ENCODE measurements at regions not wholly inside any gene's neighbourhood (a gene's known extent, or its start where the extent isn't known, plus 50 kb on each side); places are given as distances from the start of the nearest gene placed in this dataset.

GRCh38 chr4:92235731-92236130 lies 68.0 kb upstream of the GRID2 start (continued):
- TF ChIP-seq AFF4 (CRISPR knock-in tag; IDR thresholded peaks at IDR 0.05; ENCODE audit: borderline replicate concordance) = no peak

DNA sequence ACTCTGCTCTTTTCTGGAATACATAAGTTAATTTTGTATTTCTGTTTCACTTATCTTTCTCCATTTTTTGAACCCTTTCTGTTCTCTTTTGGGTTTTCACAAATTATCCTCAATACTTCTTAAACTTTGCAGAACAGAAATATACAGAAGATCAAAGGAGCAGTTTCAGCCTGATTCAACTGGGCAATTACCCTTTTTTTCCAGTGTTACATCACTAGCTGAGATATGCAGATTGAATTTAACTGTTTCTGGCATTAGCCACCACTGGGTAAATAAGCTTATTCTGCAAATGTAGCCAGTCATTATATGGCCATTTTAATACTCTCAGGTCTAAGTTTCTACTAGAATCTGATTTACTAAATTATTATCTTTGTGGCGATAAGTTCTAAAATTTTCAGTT lies 66.9 kb upstream of the GRID2 start:
- peaks cover 15% of the 10 kb centered on the region for H3K36me3 Mint-ChIP-seq
- peaks cover 96% of the 10 kb centered on the region for H3K27me3 Mint-ChIP-seq (ENCODE audit: low read depth)
- ChIA-PET CTCF (no interaction called here), POLR2A (no interaction called here)
- TF ChIP-seq JAZF1 (CRISPR knock-in tag; IDR thresholded peaks at IDR 0.05) (no peak), KAT7 (CRISPR knock-in tag; IDR thresholded peaks at IDR 0.05; ENCODE audit: borderline replicate concordance) (no peak), PRDM15 (CRISPR knock-in tag; IDR thresholded peaks at IDR 0.05) (no peak), CREB1 (CRISPR knock-in tag; IDR thresholded peaks at IDR 0.05) (no peak), EMX1 (CRISPR knock-in tag; IDR thresholded peaks at IDR 0.05) (no peak)
- TF ChIP-seq, protein P1, sequence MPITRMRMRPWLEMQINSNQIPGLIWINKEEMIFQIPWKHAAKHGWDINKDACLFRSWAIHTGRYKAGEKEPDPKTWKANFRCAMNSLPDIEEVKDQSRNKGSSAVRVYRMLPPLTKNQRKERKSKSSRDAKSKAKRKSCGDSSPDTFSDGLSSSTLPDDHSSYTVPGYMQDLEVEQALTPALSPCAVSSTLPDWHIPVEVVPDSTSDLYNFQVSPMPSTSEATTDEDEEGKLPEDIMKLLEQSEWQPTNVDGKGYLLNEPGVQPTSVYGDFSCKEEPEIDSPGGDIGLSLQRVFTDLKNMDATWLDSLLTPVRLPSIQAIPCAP (CRISPR knock-in tag; IDR thresholded peaks at IDR 0.05) = no peak
- TF ChIP-seq, protein P2, sequence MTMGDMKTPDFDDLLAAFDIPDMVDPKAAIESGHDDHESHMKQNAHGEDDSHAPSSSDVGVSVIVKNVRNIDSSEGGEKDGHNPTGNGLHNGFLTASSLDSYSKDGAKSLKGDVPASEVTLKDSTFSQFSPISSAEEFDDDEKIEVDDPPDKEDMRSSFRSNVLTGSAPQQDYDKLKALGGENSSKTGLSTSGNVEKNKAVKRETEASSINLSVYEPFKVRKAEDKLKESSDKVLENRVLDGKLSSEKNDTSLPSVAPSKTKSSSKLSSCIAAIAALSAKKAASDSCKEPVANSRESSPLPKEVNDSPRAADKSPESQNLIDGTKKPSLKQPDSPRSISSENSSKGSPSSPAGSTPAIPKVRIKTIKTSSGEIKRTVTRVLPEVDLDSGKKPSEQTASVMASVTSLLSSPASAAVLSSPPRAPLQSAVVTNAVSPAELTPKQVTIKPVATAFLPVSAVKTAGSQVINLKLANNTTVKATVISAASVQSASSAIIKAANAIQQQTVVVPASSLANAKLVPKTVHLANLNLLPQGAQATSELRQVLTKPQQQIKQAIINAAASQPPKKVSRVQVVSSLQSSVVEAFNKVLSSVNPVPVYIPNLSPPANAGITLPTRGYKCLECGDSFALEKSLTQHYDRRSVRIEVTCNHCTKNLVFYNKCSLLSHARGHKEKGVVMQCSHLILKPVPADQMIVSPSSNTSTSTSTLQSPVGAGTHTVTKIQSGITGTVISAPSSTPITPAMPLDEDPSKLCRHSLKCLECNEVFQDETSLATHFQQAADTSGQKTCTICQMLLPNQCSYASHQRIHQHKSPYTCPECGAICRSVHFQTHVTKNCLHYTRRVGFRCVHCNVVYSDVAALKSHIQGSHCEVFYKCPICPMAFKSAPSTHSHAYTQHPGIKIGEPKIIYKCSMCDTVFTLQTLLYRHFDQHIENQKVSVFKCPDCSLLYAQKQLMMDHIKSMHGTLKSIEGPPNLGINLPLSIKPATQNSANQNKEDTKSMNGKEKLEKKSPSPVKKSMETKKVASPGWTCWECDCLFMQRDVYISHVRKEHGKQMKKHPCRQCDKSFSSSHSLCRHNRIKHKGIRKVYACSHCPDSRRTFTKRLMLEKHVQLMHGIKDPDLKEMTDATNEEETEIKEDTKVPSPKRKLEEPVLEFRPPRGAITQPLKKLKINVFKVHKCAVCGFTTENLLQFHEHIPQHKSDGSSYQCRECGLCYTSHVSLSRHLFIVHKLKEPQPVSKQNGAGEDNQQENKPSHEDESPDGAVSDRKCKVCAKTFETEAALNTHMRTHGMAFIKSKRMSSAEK (CRISPR knock-in tag; IDR thresholded peaks at IDR 0.05; ENCODE audit: borderline replicate concordance) = no peak
- peaks cover 15% of the 10 kb centered on the region for H3K9me3 Mint-ChIP-seq
- no peak overlapping the region for H3K4me3 Mint-ChIP-seq
- peaks cover 14% of the 10 kb centered on the region for H3K4me1 Mint-ChIP-seq
- no peak for DNase-seq (ENCODE audit: low spot score)
- ATAC-seq = no peak
- no peak overlapping the region for H3K27ac Mint-ChIP-seq

- H3K36me3 Mint-ChIP-seq = peaks cover 15% of the 10 kb centered on the region
- peaks cover 14% of the 10 kb centered on the region for H3K4me1 Mint-ChIP-seq
- DNase-seq (ENCODE audit: low spot score) (no peak), ATAC-seq (no peak)
- POLR2A ChIA-PET = no interaction called here
- H3K9me3 Mint-ChIP-seq = peaks cover 15% of the 10 kb centered on the region
- CTCF ChIA-PET = no interaction called here
- no peak overlapping the region for H3K4me3 Mint-ChIP-seq
- TF ChIP-seq, protein P3, sequence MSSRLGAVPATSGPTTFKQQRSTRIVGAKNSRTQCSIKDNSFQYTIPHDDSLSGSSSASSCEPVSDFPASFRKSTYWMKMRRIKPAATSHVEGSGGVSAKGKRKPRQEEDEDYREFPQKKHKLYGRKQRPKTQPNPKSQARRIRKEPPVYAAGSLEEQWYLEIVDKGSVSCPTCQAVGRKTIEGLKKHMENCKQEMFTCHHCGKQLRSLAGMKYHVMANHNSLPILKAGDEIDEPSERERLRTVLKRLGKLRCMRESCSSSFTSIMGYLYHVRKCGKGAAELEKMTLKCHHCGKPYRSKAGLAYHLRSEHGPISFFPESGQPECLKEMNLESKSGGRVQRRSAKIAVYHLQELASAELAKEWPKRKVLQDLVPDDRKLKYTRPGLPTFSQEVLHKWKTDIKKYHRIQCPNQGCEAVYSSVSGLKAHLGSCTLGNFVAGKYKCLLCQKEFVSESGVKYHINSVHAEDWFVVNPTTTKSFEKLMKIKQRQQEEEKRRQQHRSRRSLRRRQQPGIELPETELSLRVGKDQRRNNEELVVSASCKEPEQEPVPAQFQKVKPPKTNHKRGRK (CRISPR knock-in tag; IDR thresholded peaks at IDR 0.05; ENCODE audit: borderline replicate concordance) = no peak
- TF ChIP-seq TP53 (CRISPR knock-in tag; IDR thresholded peaks at IDR 0.05) (no peak), TEAD1 (CRISPR knock-in tag; IDR thresholded peaks at IDR 0.05) (no peak), ZNF671 (CRISPR knock-in tag; IDR thresholded peaks at IDR 0.05) (no peak), ATF1 (CRISPR knock-in tag; IDR thresholded peaks at IDR 0.05) (no peak), SOX15 (CRISPR knock-in tag; IDR thresholded peaks at IDR 0.05) (no peak), OVOL2 (CRISPR knock-in tag; IDR thresholded peaks at IDR 0.05; ENCODE audit: borderline replicate concordance) (no peak)
- TF ChIP-seq, protein P4, sequence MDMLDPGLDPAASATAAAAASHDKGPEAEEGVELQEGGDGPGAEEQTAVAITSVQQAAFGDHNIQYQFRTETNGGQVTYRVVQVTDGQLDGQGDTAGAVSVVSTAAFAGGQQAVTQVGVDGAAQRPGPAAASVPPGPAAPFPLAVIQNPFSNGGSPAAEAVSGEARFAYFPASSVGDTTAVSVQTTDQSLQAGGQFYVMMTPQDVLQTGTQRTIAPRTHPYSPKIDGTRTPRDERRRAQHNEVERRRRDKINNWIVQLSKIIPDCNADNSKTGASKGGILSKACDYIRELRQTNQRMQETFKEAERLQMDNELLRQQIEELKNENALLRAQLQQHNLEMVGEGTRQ (CRISPR knock-in tag; IDR thresholded peaks at IDR 0.05) = no peak
- H3K27ac Mint-ChIP-seq = no peak overlapping the region
- peaks cover 96% of the 10 kb centered on the region for H3K27me3 Mint-ChIP-seq (ENCODE audit: low read depth)
Observed at GRCh38 chr4:92237559-92237958, 66.2 kb upstream of the GRID2 start.
